Epidermal melanocyte (primary cell): ENCODE measurements at regions not wholly inside any gene's neighbourhood (a gene's known extent, or its start where the extent isn't known, plus 50 kb on each side); places are given as distances from the start of the nearest gene placed in this dataset.

Experiments
- DNase-seq: peaks from one replicate; pipeline ENCODE4 v3.0.0; 2011; ENCODE audit warnings: low spot score; ENCODE audit not compliant: insufficient read length

DNA sequence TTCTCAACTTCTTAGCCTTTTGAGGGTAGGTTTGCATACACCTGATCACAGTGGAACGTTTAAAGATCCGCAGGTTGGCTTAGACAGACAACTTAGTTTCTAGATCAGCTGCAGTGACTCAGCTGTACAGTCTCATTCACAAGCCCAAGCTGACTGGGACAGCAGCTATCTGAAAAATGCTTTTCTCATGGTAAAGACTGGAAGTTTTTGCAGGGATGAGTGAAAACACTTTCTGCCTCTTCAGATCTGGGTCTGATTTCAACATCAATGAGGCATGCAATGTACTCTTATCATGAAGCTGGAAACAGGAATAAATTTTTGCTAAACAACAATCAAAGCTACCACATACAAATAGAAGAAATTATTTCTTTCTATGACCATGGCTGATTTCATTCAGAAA, 61.1 kb upstream of the PTBP2 start:
- DNase-seq = no peak
